ENCODE measurements at regions not wholly inside any gene's neighbourhood (a gene's known extent, or its start where the extent isn't known, plus 50 kb on each side); places are given as distances from the start of the nearest gene placed in this dataset.

- Histone ChIP-seq H3K4me1 (ENCODE audit: control insufficient read depth in 4 of 4, insufficient read depth in 4 of 4, low read length in 3 of 4) (no peaks in the 10 kb centered on the region), H3K27me3 (ENCODE audit: control insufficient read depth in 4 of 4, insufficient read depth in 4 of 4, low read length in 3 of 4) (no peaks in the 10 kb centered on the region), H3K27ac (ENCODE audit: low read depth in 1 of 2, low read length in 2 of 2) (no peak overlapping the region), H3K9me3 (ENCODE audit: control insufficient read depth in 4 of 4, low read length in 3 of 4) (no peaks in the 10 kb centered on the region), H3K9ac (ENCODE audit: low read depth in 1 of 2, low read length in 2 of 2) (no peak overlapping the region), H3K36me3 (ENCODE audit: control insufficient read depth in 4 of 4, insufficient read depth in 3 of 4, low read depth in 1 of 4, low read length in 3 of 4) (no peaks in the 10 kb centered on the region), H3K4me3 (ENCODE audit: low read depth in 1 of 3, low read length in 3 of 3) (no peak overlapping the region)
- 44% methylated on average over 2 of the region's 2 CpGs for WGBS
- no peak for DNase-seq (ENCODE audit: low spot score)
- TF ChIP-seq ATF3 (IDR thresholded peaks at IDR 0.05): no peak
- TF ChIP-seq REST (IDR thresholded peaks at IDR 0.05): no peak
- no peak for TF ChIP-seq ZBTB33 (IDR thresholded peaks at IDR 0.05)
- no peak for TF ChIP-seq RXRA (IDR thresholded peaks at IDR 0.05)
Measured at GRCh38 chr7:85634951-85635350, 448.1 kb upstream of the SEMA3D start.

- Histone ChIP-seq H3K27ac (ENCODE audit: low read depth in 1 of 2, low read length in 2 of 2) (no peak overlapping the region), H3K4me3 (ENCODE audit: low read depth in 1 of 3, low read length in 3 of 3) (no peak overlapping the region), H3K4me1 (ENCODE audit: control insufficient read depth in 4 of 4, insufficient read depth in 4 of 4, low read length in 3 of 4) (no peaks in the 10 kb centered on the region), H3K9me3 (ENCODE audit: control insufficient read depth in 4 of 4, low read length in 3 of 4) (no peaks in the 10 kb centered on the region), H3K9ac (ENCODE audit: low read depth in 1 of 2, low read length in 2 of 2) (no peak overlapping the region), H3K27me3 (ENCODE audit: control insufficient read depth in 4 of 4, insufficient read depth in 4 of 4, low read length in 3 of 4) (no peaks in the 10 kb centered on the region), H3K36me3 (ENCODE audit: control insufficient read depth in 4 of 4, insufficient read depth in 3 of 4, low read depth in 1 of 4, low read length in 3 of 4) (no peaks in the 10 kb centered on the region)
- TF ChIP-seq REST (IDR thresholded peaks at IDR 0.05) (no peak), MAX (IDR thresholded peaks at IDR 0.05) (no peak), HNF4G (IDR thresholded peaks at IDR 0.05) (no peak), GABPA (IDR thresholded peaks at IDR 0.05 in 1 of 2, conservative IDR thresholded peaks at IDR 0.05 in 1 of 2) (no peak), HNF4A (conservative IDR thresholded peaks at IDR 0.05) (no peak), TAF1 (conservative IDR thresholded peaks at IDR 0.05) (no peak), ATF3 (IDR thresholded peaks at IDR 0.05) (no peak), EGR1 (IDR thresholded peaks at IDR 0.05; ENCODE audit: low read depth in 2 of 2) (no peak), YY1 (IDR thresholded peaks at IDR 0.05) (no peak), RAD21 (IDR thresholded peaks at IDR 0.05) (no peak), FOXA1 (IDR thresholded peaks at IDR 0.05) (no peak), ZBTB33 (IDR thresholded peaks at IDR 0.05) (no peak), CTCF (IDR thresholded peaks at IDR 0.05; ENCODE audit: low read depth, low read length, missing input control) (no peak), FOXA2 (IDR thresholded peaks at IDR 0.05) (no peak), RXRA (IDR thresholded peaks at IDR 0.05) (no peak), NR2F2 (IDR thresholded peaks at IDR 0.05) (no peak), SP1 (IDR thresholded peaks at IDR 0.05) (no peak), JUND (IDR thresholded peaks at IDR 0.05) (no peak)
- no peak for DNase-seq (ENCODE audit: low spot score)
- 47% methylated on average over 1 of the region's 1 CpG for WGBS
Measured at GRCh38 chr7:85630904-85631600, 444.2 kb upstream of the SEMA3D start.

Measured in liver (tissue), 8 donors.